NCI-H82 treated with DMSO at 0.1 percent for 48 hours (cell line): ENCODE measurements at regions not wholly inside any gene's neighbourhood (a gene's known extent, or its start where the extent isn't known, plus 50 kb on each side); places are given as distances from the start of the nearest gene placed in this dataset.

Experiments used
- DNase-seq: peaks from one replicate; lab custom pipeline; 2025; ENCODE audit not compliant: unreplicated experiment; lab: John Stamatoyannopoulos, UW

GRCh38 chr12:60034147-60034546 is 438.3 kb downstream of the SLC16A7 start:
- no peak for DNase-seq

GRCh38 chr12:60035835-60036234 is 440.0 kb downstream of the SLC16A7 start:
- DNase-seq: no peak

GRCh38 chr12:60042835-60043234 is 447.0 kb downstream of the SLC16A7 start:
- no peak for DNase-seq

GRCh38 chr12:60043236-60043635 is 447.4 kb downstream of the SLC16A7 start:
- no peak for DNase-seq

GRCh38 chr12:60052483-60052882 is 456.7 kb downstream of the SLC16A7 start:
- DNase-seq: no peak

GRCh38 chr12:60059180-60059579 is 463.4 kb downstream of the SLC16A7 start:
- no peak for DNase-seq

GRCh38 chr12:60066655-60067054 is 470.8 kb downstream of the SLC16A7 start:
- no peak for DNase-seq

- DNase-seq: no peak
Observed at GRCh38 chr12:60070552-60070951, 474.7 kb downstream of the SLC16A7 start.

DNA sequence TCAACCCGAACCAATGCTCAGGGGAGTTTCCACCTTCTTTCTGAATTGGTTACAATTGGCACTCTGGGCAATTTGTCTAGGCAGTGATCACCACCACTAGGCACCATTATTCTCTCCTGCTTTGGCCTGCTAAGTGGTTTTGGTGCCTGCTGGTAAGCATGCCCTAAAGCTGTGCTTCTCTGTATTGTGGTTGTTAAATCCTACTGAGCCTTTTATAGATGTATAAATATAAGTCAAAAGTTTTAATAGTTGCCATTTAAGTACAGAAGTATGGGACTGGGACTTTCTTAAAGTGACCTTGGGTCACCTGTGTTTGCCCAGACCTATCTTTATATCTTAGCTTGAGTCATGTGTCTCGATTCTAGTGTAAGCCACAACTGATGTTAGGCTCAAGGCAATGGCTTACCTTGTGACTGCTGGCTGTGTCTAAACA is 475.9 kb downstream of the SLC16A7 start:
- DNase-seq: no peak

GRCh38 chr12:60072911-60073310 is 477.1 kb downstream of the SLC16A7 start:
- no peak for DNase-seq

- no peak for DNase-seq
Observed at GRCh38 chr12:60075091-60075490, 479.3 kb downstream of the SLC16A7 start.

GRCh38 chr12:60078026-60078425 is 482.2 kb downstream of the SLC16A7 start:
- no peak for DNase-seq

DNA sequence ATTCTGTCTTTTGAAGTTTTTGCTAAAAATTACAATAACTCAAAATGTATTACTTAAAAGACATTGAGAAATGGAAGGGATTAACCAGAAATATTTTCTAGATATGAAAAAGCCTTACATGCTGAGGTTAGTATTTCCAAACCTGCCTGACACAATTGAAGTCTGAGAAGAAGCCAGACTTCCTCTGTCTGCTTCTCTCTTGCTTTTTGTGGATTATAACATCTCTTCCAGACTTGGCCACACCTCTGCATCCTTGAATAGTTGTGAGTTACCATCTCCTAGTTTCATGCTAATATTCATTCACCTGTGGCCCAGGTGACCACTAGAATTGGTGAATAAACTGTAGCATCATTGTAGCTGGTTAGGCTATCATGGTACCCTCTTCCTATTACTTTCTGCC is 497.6 kb downstream of the SLC16A7 start:
- no peak for DNase-seq

DNA sequence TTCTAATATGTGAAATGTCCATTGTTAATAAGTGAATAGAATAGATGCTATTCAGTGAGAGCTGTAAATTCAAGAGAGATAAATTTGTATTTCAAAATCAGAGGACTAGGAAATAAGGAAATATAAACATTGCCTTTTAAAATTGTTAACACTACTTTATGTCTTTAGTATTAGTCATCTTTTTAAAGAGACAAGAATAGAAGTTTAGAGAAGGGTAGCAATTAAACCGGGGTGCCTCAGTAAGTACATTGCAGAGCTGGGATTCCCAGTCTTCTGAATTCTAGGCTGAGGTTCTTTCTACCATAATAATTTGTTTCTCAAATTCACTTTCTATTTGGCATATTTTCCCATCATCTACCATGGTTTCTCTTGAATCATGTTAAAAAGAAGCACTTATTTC is 498.6 kb downstream of the SLC16A7 start:
- no peak for DNase-seq

- DNase-seq: no peak
Observed at GRCh38 chr12:60096727-60097126, 500.9 kb downstream of the SLC16A7 start.

GRCh38 chr12:60100160-60100559 is 504.3 kb downstream of the SLC16A7 start:
- no peak for DNase-seq

- no peak for DNase-seq
Observed at GRCh38 chr12:60100852-60101251, 505.0 kb downstream of the SLC16A7 start.

- DNase-seq: no peak
Observed at GRCh38 chr12:60101715-60102114, 505.9 kb downstream of the SLC16A7 start.

- no peak for DNase-seq
Observed at GRCh38 chr12:60106214-60106613, 510.4 kb downstream of the SLC16A7 start.

GRCh38 chr12:60107992-60108391 is 512.2 kb downstream of the SLC16A7 start:
- DNase-seq: no peak

DNA sequence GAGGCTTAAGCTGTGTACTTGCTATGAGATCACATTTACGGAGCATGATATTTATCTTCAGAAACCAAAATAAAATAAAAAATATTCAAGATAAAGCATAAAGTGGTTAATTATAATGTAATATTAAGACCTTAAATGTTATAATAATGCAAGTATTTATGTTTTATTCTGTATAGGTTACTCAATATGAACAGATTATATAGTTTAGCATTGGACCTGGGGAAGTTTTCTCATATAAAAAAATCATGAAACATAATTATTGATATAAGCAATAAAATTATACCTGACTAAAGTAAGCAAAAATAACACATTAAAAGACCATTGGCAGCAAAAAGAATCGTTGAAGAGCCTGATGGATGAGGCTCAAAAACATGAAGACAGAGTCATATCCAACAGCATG is 516.2 kb downstream of the SLC16A7 start:
- no peak for DNase-seq

DNA sequence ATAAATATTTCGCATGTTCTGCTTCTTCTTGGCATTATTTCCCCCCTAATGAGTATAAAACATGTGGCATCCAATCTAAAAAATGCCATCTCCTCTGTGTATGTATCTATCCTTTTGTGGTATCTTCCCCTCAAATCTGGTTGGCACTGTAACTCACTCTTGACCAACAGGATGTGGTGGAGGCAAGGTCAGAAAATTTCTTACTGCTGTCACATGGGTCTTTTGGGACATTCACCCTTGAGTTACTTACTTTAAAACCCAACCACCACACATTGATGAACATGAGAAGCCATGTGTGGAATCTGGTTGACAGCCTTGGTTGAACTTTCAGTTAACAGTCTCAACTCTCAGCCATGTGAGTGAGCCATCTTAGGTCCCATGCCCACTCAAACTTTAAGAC is 516.9 kb downstream of the SLC16A7 start:
- no peak for DNase-seq

GRCh38 chr12:60114169-60114568 is 518.3 kb downstream of the SLC16A7 start:
- DNase-seq: no peak

DNA sequence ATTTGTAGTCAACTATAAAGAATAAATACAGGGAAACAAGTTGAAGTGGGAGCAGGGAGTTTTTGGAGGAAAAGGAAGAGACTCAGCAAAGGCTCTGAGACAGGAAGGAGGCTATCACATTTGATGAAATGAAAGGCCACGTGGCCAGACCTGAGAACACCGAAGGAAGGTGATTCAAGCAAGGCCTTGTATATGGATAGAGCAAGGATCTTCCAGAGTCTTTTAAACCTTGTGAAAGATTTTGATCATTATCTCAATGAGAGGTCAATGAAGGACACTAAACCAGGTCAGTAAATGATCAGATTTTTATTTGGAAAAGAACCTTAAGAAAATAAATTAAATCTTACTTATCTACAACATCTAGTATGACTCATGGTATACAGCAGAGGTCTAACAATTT is 523.5 kb downstream of the SLC16A7 start:
- no peak for DNase-seq
